PC-9 (cell line): ENCODE measurements at regions not wholly inside any gene's neighbourhood (a gene's known extent, or its start where the extent isn't known, plus 50 kb on each side); places are given as distances from the start of the nearest gene placed in this dataset.

ENCODE experiments used
- BruUV-seq: library from RNA; stranded (reverse); fragments of 400-500 nt; replicated peaks from 2 replicates; lab custom pipeline; 2021; lab: Mats Ljungman, UMichigan
- CTCF ChIA-PET: fragments of 300-600 bp; sonication (Branson Sonifier 250); formaldehyde crosslinking; loops from one replicate; lab custom pipeline; 2022; ENCODE audit warnings: antibody characterized with exemption; lab: Charles Lee
- POLR2A ChIA-PET: fragments of 300-600 bp; sonication (Branson Sonifier 250); formaldehyde crosslinking; loops from one replicate; lab custom pipeline; 2022; ENCODE audit warnings: antibody characterized with exemption; ENCODE audit not compliant: unreplicated experiment; lab: Charles Lee
- DNase-seq, 2 experiments: peaks; one replicate each; pipeline versions ENCODE4 v3.0.0 to v3.0.0-alpha.2; 2015 to 2022; ENCODE audit warnings: mixed read lengths in 1 of 2
- H2AFZ ChIP-seq: fragments of 200-600 bp; sonication (generic); 2 replicates; pipeline ENCODE4 v1.8.1; 2017; ENCODE audit warnings: antibody characterized with exemption
- H3F3A ChIP-seq: fragments of 200-600 bp; sonication (generic); 2 replicates; pipeline ENCODE4 v1.8.1; 2017; ENCODE audit warnings: antibody characterized with exemption, mild to moderate bottlenecking, low read depth; ENCODE audit not compliant: insufficient read depth
- H3K27ac ChIP-seq: fragments of 200-600 bp; sonication (generic); 2 replicates; pipeline ENCODE4 v1.6.1; 2016; ENCODE audit warnings: mixed run types
- H3K27me3 ChIP-seq: fragments of 200-600 bp; sonication (generic); 2 replicates; pipeline ENCODE4 v1.6.1; 2016; ENCODE audit warnings: low read depth, mixed run types; ENCODE audit not compliant: insufficient read depth
- H3K36me3 ChIP-seq: fragments of 200-600 bp; sonication (generic); 2 replicates; pipeline ENCODE4 v1.6.1; 2016; ENCODE audit warnings: low read depth, mixed run types
- H3K4me1 ChIP-seq: fragments of 200-600 bp; sonication (generic); replicated peaks from 2 replicates; pipeline ENCODE4 v1.6.1; 2016; ENCODE audit warnings: mixed run types; ENCODE audit not compliant: insufficient read depth
- H3K4me2 ChIP-seq: fragments of 200-600 bp; sonication (generic); 2 replicates; pipeline ENCODE4 v1.6.1; 2017; ENCODE audit warnings: mixed run types
- H3K4me3 ChIP-seq: fragments of 200-600 bp; sonication (generic); 2 replicates; pipeline ENCODE4 v1.6.1; 2016; ENCODE audit warnings: mixed run types
- H3K79me2 ChIP-seq: fragments of 200-600 bp; sonication (generic); 2 replicates; pipeline ENCODE4 v1.6.1; 2017; ENCODE audit warnings: low read depth, mixed run types
- H3K9me2 ChIP-seq: fragments of 200-600 bp; sonication (generic); 2 replicates; pipeline ENCODE4 v1.8.1; 2017; ENCODE audit warnings: mild to moderate bottlenecking; ENCODE audit not compliant: insufficient read depth
- H3K9me3 ChIP-seq: fragments of 200-600 bp; sonication (generic); 2 replicates; pipeline ENCODE4 v1.8.1; 2016; ENCODE audit warnings: low read depth; ENCODE audit not compliant: insufficient read depth
- H4K20me1 ChIP-seq: fragments of 200-600 bp; sonication (generic); 2 replicates; pipeline ENCODE4 v1.8.1; 2017; ENCODE audit not compliant: insufficient read depth
- EZH2 ChIP-seq: fragments of 200-600 bp; sonication (generic); IDR thresholded peaks from 2 replicates; pipeline ENCODE4 v1.8.0; 2017; ENCODE audit warnings: antibody characterized with exemption, low read depth
- intact Hi-C: fragments of 100-400 bp; cut with micrococcal nuclease; formaldehyde crosslinking; loops from one replicate; pipeline ENCODE4 v1.10.0; 2022; ENCODE audit not compliant: unreplicated experiment
- TF ChIP-seq, protein P1 (sequence below): fragments of 200-600 bp; sonication (generic); conservative IDR thresholded peaks from 2 replicates; pipeline ENCODE4 v1.6.1; 2017; ENCODE audit warnings: mixed run types, antibody characterized with exemption, mild to moderate bottlenecking, moderate library complexity

DNA sequence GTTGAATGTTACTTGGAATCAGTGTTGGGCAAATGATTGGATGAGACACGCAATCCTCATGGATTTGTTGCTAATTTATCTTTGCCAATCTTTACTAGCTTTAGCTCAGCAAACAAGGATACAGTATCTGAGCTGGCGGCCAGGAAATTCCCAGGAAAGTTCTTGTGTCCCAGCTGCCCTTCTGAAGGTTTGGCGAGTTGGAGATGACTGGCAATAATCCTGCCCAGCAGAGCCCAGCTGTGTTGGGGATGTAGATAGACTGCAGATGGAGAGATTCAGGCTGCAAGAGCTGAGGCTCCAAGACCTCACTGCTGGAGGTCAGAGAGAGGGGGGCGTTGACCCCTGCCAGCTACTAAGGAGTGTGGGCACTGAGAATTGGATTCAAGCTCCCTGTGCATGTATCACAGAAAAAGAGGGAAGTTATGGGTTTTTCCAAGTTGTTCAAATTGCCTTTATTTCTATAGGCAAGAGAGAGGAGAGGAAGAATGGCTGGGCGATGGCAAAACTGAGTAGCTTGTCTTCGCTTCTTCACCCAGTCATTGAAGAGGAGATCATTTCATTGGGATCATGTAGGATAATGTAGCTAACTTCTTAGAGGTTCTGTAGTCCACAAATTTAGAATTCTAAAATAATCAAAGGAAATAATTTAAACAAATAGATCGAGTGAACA is 506.8 kb upstream of the LRATD1 start:
- CTCF ChIA-PET: no interaction called here
- Histone ChIP-seq H3K27ac (no peak overlapping the region), H3K4me1 (no peaks in the 10 kb centered on the region), H3K9me2 (no peaks in the 10 kb centered on the region), H3K4me3 (no peak overlapping the region), H3K4me2 (no peak overlapping the region), H3K9me3 (no peaks in the 10 kb centered on the region), H3F3A (no peaks in the 10 kb centered on the region), H3K27me3 (no peaks in the 10 kb centered on the region), H3K36me3 (no peaks in the 10 kb centered on the region), H3K79me2 (no peaks in the 10 kb centered on the region), H2AFZ (no peak overlapping the region), H4K20me1 (no peaks in the 10 kb centered on the region)
- intact Hi-C loops: no loop called here
- POLR2A ChIA-PET: no interaction called here
- no peak for TF ChIP-seq EZH2
- TF ChIP-seq, protein P1, sequence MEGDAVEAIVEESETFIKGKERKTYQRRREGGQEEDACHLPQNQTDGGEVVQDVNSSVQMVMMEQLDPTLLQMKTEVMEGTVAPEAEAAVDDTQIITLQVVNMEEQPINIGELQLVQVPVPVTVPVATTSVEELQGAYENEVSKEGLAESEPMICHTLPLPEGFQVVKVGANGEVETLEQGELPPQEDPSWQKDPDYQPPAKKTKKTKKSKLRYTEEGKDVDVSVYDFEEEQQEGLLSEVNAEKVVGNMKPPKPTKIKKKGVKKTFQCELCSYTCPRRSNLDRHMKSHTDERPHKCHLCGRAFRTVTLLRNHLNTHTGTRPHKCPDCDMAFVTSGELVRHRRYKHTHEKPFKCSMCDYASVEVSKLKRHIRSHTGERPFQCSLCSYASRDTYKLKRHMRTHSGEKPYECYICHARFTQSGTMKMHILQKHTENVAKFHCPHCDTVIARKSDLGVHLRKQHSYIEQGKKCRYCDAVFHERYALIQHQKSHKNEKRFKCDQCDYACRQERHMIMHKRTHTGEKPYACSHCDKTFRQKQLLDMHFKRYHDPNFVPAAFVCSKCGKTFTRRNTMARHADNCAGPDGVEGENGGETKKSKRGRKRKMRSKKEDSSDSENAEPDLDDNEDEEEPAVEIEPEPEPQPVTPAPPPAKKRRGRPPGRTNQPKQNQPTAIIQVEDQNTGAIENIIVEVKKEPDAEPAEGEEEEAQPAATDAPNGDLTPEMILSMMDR: no peak
- no peak for DNase-seq
- no TSS peak for BruUV-seq

DNA sequence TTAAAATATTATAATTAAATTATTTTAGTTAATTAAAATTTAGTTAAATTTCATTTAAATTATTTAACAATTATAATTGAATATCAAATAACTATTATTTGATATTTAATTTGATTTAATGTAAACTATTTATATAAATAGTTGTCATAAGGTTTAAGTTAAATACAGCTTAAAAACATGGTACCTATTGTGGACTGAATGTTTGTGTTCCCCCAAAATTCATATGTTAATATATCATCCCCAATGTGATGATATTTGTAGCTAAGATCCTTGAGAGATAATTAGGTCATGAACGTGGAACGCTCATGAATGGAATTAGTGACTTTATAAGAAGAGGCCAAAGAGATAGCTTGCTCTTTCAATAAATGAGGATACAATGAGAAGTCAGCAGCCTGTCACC is 505.7 kb upstream of the LRATD1 start:
- no peaks in the 10 kb centered on the region for H3F3A ChIP-seq
- no peaks in the 10 kb centered on the region for H4K20me1 ChIP-seq
- ChIA-PET CTCF (no interaction called here), POLR2A (no interaction called here)
- no peaks in the 10 kb centered on the region for H3K79me2 ChIP-seq
- TF ChIP-seq EZH2: no peak
- TF ChIP-seq, protein P1: no peak
- no peak overlapping the region for H3K4me3 ChIP-seq
- H3K27me3 ChIP-seq: no peaks in the 10 kb centered on the region
- H3K4me1 ChIP-seq: no peaks in the 10 kb centered on the region
- no TSS peak for BruUV-seq
- intact Hi-C loops: no loop called here
- H3K27ac ChIP-seq: no peak overlapping the region
- no peak overlapping the region for H2AFZ ChIP-seq
- no peaks in the 10 kb centered on the region for H3K9me2 ChIP-seq
- H3K36me3 ChIP-seq: no peaks in the 10 kb centered on the region
- H3K4me2 ChIP-seq: no peak overlapping the region
- no peak for DNase-seq
- no peaks in the 10 kb centered on the region for H3K9me3 ChIP-seq

DNA sequence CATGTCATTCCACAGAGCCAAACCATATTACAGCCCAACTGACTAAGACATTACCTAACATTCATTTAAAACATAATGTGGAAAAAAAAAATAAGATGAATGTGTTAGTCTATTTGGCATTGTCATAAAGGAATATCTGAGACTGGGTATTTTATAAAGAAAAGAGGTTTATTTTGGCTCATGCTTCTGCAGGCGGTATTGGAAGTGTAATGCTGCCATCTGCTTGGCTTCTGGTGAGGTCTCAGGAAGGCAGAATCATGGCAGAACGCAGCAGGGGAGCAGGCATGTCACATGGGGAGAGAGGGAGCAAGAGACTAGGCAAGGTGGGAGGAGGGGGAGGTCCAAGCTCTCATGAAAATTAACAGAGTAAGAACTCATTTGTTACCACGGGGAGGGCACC is 504.8 kb upstream of the LRATD1 start:
- intact Hi-C loops: no loop called here
- Histone ChIP-seq H4K20me1 (no peaks in the 10 kb centered on the region), H3F3A (no peaks in the 10 kb centered on the region), H3K27ac (no peak overlapping the region), H3K4me2 (no peak overlapping the region), H3K9me2 (no peaks in the 10 kb centered on the region), H3K9me3 (no peaks in the 10 kb centered on the region), H3K4me3 (no peak overlapping the region), H3K36me3 (no peaks in the 10 kb centered on the region), H3K27me3 (no peaks in the 10 kb centered on the region), H2AFZ (no peak overlapping the region), H3K4me1 (no peaks in the 10 kb centered on the region), H3K79me2 (no peaks in the 10 kb centered on the region)
- BruUV-seq: no TSS peak
- no peak for DNase-seq
- ChIA-PET CTCF (no interaction called here), POLR2A (no interaction called here)
- TF ChIP-seq EZH2: no peak
- TF ChIP-seq, protein P1: no peak
